Parathyroid adenoma (tissue), 2 donors: ENCODE measurements at regions not wholly inside any gene's neighbourhood (a gene's known extent, or its start where the extent isn't known, plus 50 kb on each side); places are given as distances from the start of the nearest gene placed in this dataset.

Experiments used
- H2AFZ ChIP-seq: fragments of 300-600 bp; sonication (generic); one replicate; pipeline ENCODE4 v1.7.0; 2017; ENCODE audit warnings: antibody characterized with exemption, mild to moderate bottlenecking
- H3K27ac ChIP-seq: fragments of 300-600 bp; sonication (generic); one replicate; pipeline ENCODE4 v1.7.0; 2017
- H3K27me3 ChIP-seq: fragments of 300-600 bp; sonication (generic); one replicate; pipeline ENCODE4 v1.7.0; 2017; ENCODE audit warnings: low read length; ENCODE audit not compliant: control insufficient read depth, insufficient read depth
- H3K36me3 ChIP-seq: fragments of 300-600 bp; sonication (generic); one replicate; pipeline ENCODE4 v1.7.0; 2017; ENCODE audit warnings: low read length; ENCODE audit not compliant: control insufficient read depth, insufficient read depth
- H3K4me1 ChIP-seq: fragments of 300-600 bp; sonication (generic); one replicate; pipeline ENCODE4 v1.7.0; 2017; ENCODE audit warnings: control low read depth
- H3K4me2 ChIP-seq: fragments of 300-600 bp; sonication (generic); one replicate; pipeline ENCODE4 v1.7.0; 2017; ENCODE audit warnings: low read length
- H3K4me3 ChIP-seq: fragments of 300-600 bp; sonication (generic); one replicate; pipeline ENCODE4 v1.7.0; 2017; ENCODE audit warnings: low read depth, low read length
- H3K79me2 ChIP-seq: fragments of 300-600 bp; sonication (generic); one replicate; pipeline ENCODE4 v1.7.0; 2017; ENCODE audit warnings: control low read depth
- H3K9ac ChIP-seq: fragments of 300-600 bp; sonication (generic); one replicate; pipeline ENCODE4 v1.7.0; 2017; ENCODE audit warnings: mild to moderate bottlenecking
- H3K9me3 ChIP-seq: fragments of 300-600 bp; sonication (generic); one replicate; pipeline ENCODE4 v1.7.0; 2017; ENCODE audit warnings: low read length; ENCODE audit not compliant: control insufficient read depth
- CTCF ChIP-seq: fragments of 300-600 bp; sonication (generic); IDR thresholded peaks from one replicate; pipeline ENCODE4 v1.7.0; 2017; ENCODE audit warnings: antibody characterized with exemption, mild to moderate bottlenecking
- donor health status: primary hyperparathyroidism.

DNA sequence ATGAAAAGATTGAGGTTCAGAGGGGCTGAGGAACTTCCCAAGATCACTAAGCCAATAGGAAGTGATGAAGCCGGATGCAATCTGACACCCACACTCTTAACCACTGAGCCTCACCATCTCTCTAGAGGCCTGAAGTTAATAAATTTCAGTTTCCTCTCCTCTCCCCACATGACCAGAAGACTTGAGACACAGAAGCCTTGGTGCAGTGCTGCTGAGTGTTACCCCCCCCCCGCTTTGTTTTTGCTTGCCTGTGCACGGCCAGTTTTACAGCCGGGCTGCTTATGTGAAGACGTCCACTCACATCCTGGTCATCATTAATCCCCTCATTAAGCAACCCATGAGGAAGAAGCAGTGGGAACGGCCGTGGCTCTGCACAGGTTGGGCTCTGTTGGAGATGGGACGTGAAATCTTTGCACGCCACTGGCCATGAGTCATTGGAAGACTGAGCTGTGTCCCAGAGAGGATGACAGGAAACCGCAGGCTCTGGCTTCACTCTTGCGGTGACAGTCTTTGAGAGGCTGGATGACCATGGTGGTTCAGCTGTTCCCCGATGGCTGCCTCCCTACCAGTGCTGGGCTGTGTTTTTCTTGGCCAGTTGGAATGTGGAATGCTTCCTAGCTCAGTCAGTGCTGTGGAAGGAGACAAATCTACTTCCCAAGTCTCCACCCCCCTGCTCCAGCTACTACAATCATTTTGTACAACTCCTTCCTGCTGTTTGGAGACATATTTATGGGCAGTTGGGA, 232.6 kb upstream of the LRTM1 start:
- H3K9ac ChIP-seq, result no peak overlapping the region
- H3K4me1 ChIP-seq, result no peaks in the 10 kb centered on the region
- no peak overlapping the region for H3K27ac ChIP-seq
- H3K36me3 ChIP-seq, result no peaks in the 10 kb centered on the region
- no peaks in the 10 kb centered on the region for H3K9me3 ChIP-seq
- no peak overlapping the region for H3K4me3 ChIP-seq
- H2AFZ ChIP-seq, result no peak overlapping the region
- no peak overlapping the region for H3K4me2 ChIP-seq
- H3K79me2 ChIP-seq, result no peaks in the 10 kb centered on the region
- no peak for TF ChIP-seq CTCF
- no peaks in the 10 kb centered on the region for H3K27me3 ChIP-seq

GRCh38 chr3:55159711-55160110, 231.9 kb upstream of the LRTM1 start:
- H3K9ac ChIP-seq, result no peak overlapping the region

DNA sequence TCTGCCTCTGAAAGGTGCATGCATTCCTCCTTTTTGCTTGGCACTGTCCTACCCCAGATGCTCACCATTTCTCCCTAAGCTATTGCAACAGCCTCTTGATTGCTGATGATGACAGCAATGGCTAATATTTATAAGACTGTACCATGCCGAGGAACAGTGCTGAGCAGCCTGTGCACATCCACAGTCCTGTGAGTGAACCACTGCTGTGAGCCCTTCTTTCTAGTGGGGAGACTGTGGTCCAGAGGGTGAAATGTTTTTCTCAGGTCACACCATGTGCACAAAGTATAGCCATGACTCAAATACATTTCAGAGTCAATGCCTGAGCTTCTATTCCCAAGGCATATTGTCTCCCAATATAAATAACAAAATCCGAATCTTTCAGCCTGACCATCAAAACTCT, 231.2 kb upstream of the LRTM1 start:
- no peak overlapping the region for H3K4me3 ChIP-seq
- H3K27ac ChIP-seq, result no peak overlapping the region
- no peak overlapping the region for H3K9ac ChIP-seq
- no peaks in the 10 kb centered on the region for H3K4me1 ChIP-seq
- no peak for TF ChIP-seq CTCF
- no peaks in the 10 kb centered on the region for H3K9me3 ChIP-seq
- H3K79me2 ChIP-seq, result no peaks in the 10 kb centered on the region
- H3K27me3 ChIP-seq, result no peaks in the 10 kb centered on the region
- no peaks in the 10 kb centered on the region for H3K36me3 ChIP-seq
- no peak overlapping the region for H2AFZ ChIP-seq
- no peak overlapping the region for H3K4me2 ChIP-seq

More at GRCh38 chr3:55159711-55160110, 231.9 kb upstream of the LRTM1 start:
- Histone ChIP-seq H3K4me3 (no peak overlapping the region), H3K27me3 (no peaks in the 10 kb centered on the region), H3K36me3 (no peaks in the 10 kb centered on the region), H3K79me2 (no peaks in the 10 kb centered on the region), H2AFZ (no peak overlapping the region), H3K9me3 (no peaks in the 10 kb centered on the region), H3K27ac (no peak overlapping the region), H3K4me1 (no peaks in the 10 kb centered on the region), H3K4me2 (no peak overlapping the region)
- TF ChIP-seq CTCF, result no peak

GRCh38 chr3:55158345-55158744, 230.5 kb upstream of the LRTM1 start:
- H3K27me3 ChIP-seq, result no peaks in the 10 kb centered on the region
- TF ChIP-seq CTCF, result no peak
- H2AFZ ChIP-seq, result no peak overlapping the region

GRCh38 chr3:55157731-55158130, 229.9 kb upstream of the LRTM1 start:
- H3K27ac ChIP-seq, result no peak overlapping the region
- no peak overlapping the region for H3K9ac ChIP-seq
- H3K36me3 ChIP-seq, result no peaks in the 10 kb centered on the region
- TF ChIP-seq CTCF, result no peak
- H3K79me2 ChIP-seq, result no peaks in the 10 kb centered on the region
- no peak overlapping the region for H3K4me2 ChIP-seq
- no peak overlapping the region for H3K4me3 ChIP-seq
- no peaks in the 10 kb centered on the region for H3K27me3 ChIP-seq
- H3K4me1 ChIP-seq, result no peaks in the 10 kb centered on the region
- no peaks in the 10 kb centered on the region for H3K9me3 ChIP-seq
- H2AFZ ChIP-seq, result no peak overlapping the region

More at GRCh38 chr3:55158345-55158744, 230.5 kb upstream of the LRTM1 start:
- Histone ChIP-seq H3K4me3 (no peak overlapping the region), H3K9ac (no peak overlapping the region), H3K27ac (no peak overlapping the region), H3K9me3 (no peaks in the 10 kb centered on the region), H3K4me1 (no peaks in the 10 kb centered on the region), H3K4me2 (no peak overlapping the region), H3K79me2 (no peaks in the 10 kb centered on the region), H3K36me3 (no peaks in the 10 kb centered on the region)
